CD4-positive, alpha-beta T cell treated with Interleukin-1 beta for 1 hour (primary cell): ENCODE measurements at regions not wholly inside any gene's neighbourhood (a gene's known extent, or its start where the extent isn't known, plus 50 kb on each side); places are given as distances from the start of the nearest gene placed in this dataset.

Source experiments
- DNase-seq, 2 donors: peaks; one replicate each; pipeline ENCODE4 v3.0.0-alpha.2; 2020 to 2022

- no peak for DNase-seq
These were observed 517.8 kb downstream of the AACS start for GRCh38 chr12:125583071-125583470.

DNA sequence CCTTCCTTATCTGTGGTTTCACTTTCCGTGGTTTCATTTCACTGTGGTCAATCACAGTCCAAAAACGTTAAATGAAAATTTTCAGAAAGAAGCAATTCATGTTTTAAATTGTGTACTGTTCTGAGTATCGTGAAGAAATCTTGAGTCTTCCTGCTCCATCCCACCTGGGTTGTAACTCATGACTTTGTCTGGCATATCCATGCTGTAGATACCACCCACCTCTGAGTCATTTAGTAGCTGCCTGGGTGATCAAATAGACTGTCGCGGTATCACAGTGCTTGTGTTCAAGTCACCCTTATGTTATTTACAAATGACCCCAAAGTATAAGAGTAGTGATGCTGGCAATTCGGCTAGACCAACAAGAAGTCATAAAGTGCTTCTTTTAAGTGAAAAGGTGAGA, 521.2 kb downstream of the AACS start:
- DNase-seq = no peak

DNA sequence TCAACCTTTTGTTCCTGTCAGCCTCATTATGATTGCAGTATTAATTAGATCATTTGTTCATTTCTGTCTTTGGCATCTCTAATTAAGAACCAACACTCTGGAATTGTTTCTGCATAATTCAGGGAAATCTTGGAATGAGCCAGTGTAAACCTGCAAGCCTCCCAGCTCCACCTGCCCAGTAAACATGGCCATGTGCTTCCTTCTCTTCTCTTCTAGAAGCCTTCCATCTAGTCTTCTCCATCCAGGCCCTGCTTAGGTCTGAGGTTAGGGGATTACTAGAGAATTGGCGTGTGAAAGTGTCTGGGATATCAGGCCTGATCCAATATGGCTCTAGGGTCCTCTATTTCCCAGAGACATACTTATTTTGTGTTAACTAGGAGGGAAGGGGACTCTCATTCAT, 528.0 kb downstream of the AACS start:
- DNase-seq = no peak

DNA sequence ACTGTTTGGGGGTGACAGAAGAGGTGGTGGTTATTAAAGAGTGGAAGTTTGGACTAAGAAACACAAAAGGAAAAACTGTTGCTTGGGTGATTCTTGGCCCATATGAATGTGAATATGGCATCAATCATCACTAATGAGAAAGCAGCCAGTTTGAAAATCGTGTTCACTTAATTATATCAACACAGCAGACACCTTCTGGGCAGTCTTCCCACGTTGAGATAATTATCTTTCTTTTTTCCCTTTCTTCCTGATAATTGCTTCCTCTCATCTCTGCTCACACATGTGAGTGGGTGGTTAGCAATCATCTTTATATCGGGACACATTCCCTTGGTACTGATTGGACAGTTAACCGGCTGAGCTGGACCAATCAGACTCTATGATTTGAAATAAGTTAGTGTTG, 539.7 kb downstream of the AACS start:
- no peak for DNase-seq

DNA sequence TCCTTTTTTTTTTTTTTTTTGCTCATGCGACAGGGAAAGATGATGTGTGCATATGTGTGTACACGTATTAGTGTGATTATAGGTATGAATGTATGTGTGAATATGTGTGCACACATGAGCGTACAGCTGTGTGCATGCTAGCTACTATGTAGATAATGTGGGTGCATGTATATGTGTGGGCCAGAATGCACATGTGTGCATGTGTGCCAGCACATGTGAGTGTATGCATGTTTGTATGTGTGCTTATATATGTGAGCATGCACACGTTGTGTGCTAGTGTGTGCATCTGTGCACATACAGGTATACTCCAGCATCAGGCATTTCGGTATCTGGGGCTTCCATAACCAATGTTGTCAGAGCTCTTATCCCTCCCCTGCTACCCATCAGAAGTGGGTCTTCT, 541.1 kb downstream of the AACS start:
- no peak for DNase-seq

GRCh38 chr12:125610292-125610691, 545.1 kb downstream of the AACS start:
- DNase-seq = no peak

DNA sequence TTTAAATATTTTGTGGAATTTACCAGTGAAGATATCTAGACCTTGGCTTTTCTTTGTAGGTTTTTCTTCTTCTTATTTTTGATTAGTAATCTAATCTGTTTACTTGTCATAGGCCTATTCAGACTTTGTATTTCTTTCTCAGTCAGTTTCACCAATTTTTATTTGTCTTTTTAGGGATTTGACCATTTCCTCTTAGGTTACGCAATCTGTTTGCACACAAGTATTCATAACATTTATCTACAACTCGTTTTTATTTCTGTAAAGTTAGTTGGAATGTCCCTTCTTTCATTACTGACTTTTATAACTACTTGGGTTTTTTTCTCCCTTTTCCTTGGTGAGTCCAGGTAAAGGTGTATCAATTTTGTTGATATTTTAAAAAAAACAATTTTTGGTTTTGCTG, 545.7 kb downstream of the AACS start:
- DNase-seq = no peak

- DNase-seq = no peak
These were observed 548.8 kb downstream of the AACS start for GRCh38 chr12:125614058-125614457.

GRCh38 chr12:125619723-125620122, 554.5 kb downstream of the AACS start:
- no peak for DNase-seq

DNA sequence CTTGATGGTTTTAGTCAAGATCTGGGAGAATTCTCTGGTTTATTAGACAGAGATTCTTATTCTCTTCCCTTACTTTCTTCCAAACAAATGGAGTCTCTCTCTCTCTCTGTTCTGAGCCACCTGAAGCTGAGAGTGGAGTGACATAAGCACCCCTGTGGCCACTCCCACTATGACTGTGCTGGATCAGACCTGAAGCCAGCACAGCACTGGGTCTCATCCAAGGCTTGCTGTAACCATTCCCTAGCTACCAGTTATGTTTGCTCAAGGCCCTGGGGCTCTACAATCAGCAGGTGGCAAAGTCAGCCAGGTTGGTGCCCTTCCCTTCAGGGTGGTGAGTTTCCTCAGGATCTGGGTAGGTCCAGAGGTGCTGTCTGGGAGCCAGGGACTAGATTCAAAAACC, 568.5 kb downstream of the AACS start:
- DNase-seq = no peak

- DNase-seq = no peak
These were observed 569.6 kb downstream of the AACS start for GRCh38 chr12:125634813-125635212.

GRCh38 chr12:125639826-125640225, 574.6 kb downstream of the AACS start:
- DNase-seq = no peak

GRCh38 chr12:125643055-125643454, 577.8 kb downstream of the AACS start:
- no peak for DNase-seq

- DNase-seq = no peak
These were observed 580.5 kb downstream of the AACS start for GRCh38 chr12:125645724-125646123.

DNA sequence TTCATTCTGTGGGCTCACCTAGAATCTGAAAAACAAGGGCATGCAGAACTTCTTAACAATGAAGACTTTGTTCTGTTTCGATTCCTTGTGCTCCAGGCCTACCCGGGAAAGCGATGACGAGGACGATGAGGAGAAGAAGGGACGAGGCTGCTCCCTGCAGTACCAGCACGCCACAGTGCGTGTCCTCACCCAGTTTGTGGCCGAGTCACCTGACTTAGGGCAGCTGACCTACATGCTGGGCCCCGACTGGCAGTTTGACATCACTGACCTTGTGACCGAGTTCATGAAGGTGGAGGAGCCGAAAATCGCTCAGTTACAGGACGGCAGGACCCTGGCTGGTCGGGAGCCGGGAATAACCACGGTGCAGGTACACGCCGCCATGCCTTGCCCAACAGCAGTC, 585.4 kb downstream of the AACS start:
- DNase-seq = no peak

DNA sequence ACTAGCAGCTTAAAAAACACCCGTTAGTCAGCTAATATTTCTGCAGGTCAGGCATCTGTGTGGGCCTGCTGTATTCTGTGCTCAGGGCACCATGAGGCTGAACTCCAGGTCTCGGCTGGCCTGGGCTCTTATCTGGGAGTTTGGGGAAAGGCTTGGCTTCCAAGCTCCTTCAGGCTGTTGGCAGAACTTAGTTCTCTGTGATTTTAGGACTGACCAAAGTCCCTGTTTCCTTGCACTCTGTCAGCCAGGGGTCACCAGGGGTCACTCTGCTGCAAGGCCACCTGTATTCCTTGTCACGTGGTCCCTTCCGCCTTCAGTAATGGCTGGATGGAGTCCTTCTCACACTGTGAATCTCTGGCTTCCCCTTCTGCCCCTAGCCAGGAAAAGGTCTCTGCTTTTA, 586.4 kb downstream of the AACS start:
- no peak for DNase-seq

DNA sequence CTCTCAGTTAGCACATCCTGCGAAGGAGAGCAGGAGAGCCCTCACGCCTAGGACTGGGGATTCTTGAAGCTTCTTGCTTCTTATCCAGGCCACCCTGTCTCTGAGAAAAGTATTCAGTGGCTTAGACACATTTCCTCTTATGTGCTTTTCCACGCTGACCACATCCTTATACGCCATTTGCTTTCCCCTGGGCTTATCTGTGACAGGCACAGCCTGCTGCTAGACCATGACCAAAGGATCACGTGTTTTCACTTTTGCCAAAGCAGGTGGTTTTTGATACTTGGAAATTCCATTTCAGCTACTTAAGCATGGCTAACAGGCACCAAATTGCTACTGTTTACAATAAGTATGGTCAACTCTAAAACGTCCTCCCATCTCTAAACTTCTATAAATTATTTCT, 587.4 kb downstream of the AACS start:
- DNase-seq = no peak

- DNase-seq = no peak
These were observed 592.4 kb downstream of the AACS start for GRCh38 chr12:125657681-125658080.

DNA sequence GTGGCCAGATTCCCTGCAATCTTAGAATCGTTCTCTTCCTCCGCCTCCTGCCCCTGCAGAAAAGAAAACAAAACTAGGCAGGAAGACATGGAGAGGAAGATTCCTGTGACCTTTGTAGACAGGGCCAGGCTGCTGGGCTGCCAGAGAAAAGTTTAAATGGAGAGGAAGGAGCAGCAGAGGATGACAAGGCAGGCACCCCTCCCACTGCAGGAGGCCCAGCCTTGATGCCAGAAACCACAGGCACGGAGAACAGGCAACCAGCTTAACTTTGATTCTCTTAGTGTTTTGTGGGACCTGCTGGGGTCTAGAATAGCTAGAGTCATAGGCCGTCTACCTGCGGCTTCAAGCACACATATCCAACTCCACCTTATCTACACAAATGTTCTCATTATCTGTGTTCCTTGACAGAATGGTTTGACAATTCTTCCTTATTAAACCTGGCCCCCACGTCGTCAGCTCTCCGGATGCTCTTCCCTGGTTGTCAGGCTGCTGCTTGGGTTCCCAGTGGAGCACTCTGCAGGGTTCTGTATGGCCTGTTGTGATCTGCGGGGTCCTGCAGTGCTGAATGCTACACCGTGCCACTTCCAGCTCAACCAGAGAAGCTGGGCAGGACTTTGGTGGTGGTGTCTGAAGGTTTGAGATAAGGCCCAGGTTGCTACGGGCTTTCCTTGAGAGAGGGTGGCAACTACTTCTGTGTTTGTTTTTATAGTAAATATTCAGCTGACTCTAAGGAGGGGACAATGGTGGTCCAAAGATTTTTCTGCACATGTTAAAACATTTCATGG, 609.5 kb downstream of the AACS start:
- DNase-seq = no peak

GRCh38 chr12:125676366-125676765, 611.1 kb downstream of the AACS start:
- DNase-seq = no peak

GRCh38 chr12:125677829-125678228, 612.6 kb downstream of the AACS start:
- DNase-seq = no peak

DNA sequence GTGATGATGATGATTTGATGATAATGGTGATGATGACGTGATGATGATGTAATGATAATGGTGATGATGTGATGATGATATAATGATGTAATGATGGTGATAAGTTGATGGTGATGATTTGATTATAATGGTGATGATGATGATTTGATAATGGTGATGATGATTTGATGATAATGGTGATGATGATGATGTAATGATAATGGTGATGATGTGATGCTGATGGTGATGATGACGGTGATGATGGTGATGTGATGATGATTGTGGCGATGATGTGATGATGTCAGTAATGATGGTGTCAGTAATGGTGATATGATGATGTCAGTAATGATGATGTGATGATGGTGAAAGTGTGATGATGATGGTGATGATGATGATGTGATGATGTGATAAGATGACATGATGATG, 613.4 kb downstream of the AACS start:
- DNase-seq = no peak

DNA sequence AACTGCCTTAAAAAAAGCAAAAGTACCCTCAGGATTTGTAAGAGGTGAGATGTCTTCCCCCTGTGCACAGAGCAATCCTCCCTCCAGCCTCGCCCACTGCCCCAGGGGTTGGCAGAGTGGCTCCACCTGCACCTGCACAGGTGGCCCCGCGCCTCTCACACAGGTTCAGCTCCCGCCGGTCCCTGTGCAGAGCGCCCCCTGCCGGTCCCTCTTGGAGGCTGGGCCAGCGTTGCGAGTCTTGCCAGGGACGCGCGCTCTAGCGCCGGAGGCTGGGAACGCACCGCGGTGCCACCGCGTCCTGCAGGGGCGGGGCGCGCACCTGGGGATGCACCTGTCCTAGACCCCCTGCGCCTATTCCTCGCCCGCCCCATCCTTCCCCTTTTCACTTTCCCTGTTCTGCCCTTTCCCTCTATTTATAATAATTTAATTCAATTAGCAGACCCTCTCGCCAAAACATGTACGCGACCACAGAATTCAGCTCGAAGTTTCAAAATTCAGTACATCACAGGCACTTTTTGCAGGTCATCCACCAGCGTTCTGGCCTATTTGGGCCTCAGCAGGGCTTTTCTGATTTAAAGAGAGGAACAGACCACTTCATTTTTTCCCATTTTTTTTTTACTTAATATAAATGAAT, 618.6 kb downstream of the AACS start:
- no peak for DNase-seq

- no peak for DNase-seq
These were observed 619.9 kb downstream of the AACS start for GRCh38 chr12:125684968-125685790.
